ENCODE measurements at regions not wholly inside any gene's neighbourhood (a gene's known extent, or its start where the extent isn't known, plus 50 kb on each side); places are given as distances from the start of the nearest gene placed in this dataset.

- peak; percentile 60 for DNase-seq
Observed at GRCh38 chr2:120867290-120868241, 131.9 kb downstream of the GLI2 start.

- no peak for DNase-seq
Observed at GRCh38 chr2:120868366-120868765, 132.7 kb downstream of the GLI2 start.

GRCh38 chr2:120869036-120869729 is 133.5 kb downstream of the GLI2 start:
- DNase-seq = no peak

- no peak for DNase-seq
Observed at GRCh38 chr2:120869730-120870466, 134.2 kb downstream of the GLI2 start.

- DNase-seq = no peak
Observed at GRCh38 chr2:120870467-120870788, 134.8 kb downstream of the GLI2 start.

- DNase-seq = no peak
Observed at GRCh38 chr2:120871016-120871635, 135.5 kb downstream of the GLI2 start.

- DNase-seq = no peak
Observed at GRCh38 chr2:120871881-120872620, 136.4 kb downstream of the GLI2 start.

GRCh38 chr2:120873958-120874887 is 138.6 kb downstream of the GLI2 start:
- DNase-seq = peak; percentile 59

- no peak for DNase-seq
Observed at GRCh38 chr2:120874888-120875275, 139.2 kb downstream of the GLI2 start.

GRCh38 chr2:120875431-120875830 is 139.8 kb downstream of the GLI2 start:
- DNase-seq = no peak

GRCh38 chr2:120876526-120877280 is 141.0 kb downstream of the GLI2 start:
- DNase-seq = no peak

GRCh38 chr2:120877409-120877808 is 141.7 kb downstream of the GLI2 start:
- DNase-seq = no peak

GRCh38 chr2:120878970-120879369 is 143.3 kb downstream of the GLI2 start:
- peak; percentile 70 for DNase-seq

- peak; percentile 89 for DNase-seq
Observed at GRCh38 chr2:120879431-120880295, 144.0 kb downstream of the GLI2 start.

GRCh38 chr2:120880381-120880780 is 144.7 kb downstream of the GLI2 start:
- DNase-seq = peak; percentile 44

GRCh38 chr2:120881981-120882788 is 146.5 kb downstream of the GLI2 start:
- peak; percentile 56 for DNase-seq

- no peak for DNase-seq
Observed at GRCh38 chr2:120883607-120884440, 148.2 kb downstream of the GLI2 start.

Measured in DMS79 treated with DMSO at 0.1 percent for 48 hours (cell line).